GM21717 (cell line): ENCODE measurements at regions not wholly inside any gene's neighbourhood (a gene's known extent, or its start where the extent isn't known, plus 50 kb on each side); places are given as distances from the start of the nearest gene placed in this dataset.

Source experiments
- ATAC-seq: cut with Tn5 transposase; IDR thresholded peaks from one replicate; pipeline ENCODE4 v1.9.1; 2021; ENCODE audit warnings: mild to moderate bottlenecking, moderate library complexity; ENCODE audit not compliant: unreplicated experiment

GRCh38 chr5:10876006-10876744, 115.1 kb upstream of the DAP start:
- ATAC-seq: no peak

- ATAC-seq: no peak
Measured at GRCh38 chr5:10875201-10875768, 114.3 kb upstream of the DAP start.

DNA sequence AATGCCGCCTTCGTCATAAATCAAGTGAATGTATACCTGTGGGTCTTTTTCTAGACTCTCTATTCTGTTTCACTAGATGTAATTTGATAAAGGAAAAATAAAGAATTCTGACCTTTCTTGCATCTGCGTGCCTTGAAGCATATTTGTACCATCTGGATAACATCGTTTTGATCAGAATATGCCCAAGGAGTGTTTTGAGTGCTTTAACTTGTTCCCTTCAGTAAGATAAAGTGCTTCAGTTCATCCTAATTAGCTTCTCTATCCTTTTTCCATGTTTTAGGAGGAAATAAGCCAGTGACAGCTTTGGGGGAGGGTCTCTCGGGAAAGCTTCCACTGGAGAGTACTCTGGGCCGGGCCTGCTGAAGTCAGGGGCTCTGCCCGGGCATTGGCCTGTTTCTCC, 113.5 kb upstream of the DAP start:
- ATAC-seq: no peak

DNA sequence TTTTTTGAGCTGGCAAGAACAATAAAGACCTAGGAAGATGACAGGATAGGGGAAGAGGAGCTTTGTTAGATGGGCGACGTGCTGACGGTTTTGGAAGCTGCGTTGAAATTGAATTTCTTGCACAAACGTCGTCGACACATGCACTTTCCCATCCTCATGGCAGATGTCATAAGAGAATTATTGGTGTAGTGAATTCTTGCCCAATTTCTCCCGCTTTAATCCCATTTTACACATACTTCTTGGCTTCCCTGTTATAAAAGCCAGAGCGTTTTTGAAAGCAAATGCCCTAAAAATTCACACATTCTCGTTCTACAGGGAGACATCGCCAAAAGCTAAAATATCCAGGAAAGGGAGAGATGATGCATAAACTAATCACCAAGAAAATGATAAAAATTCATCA, 109.8 kb upstream of the DAP start:
- no peak for ATAC-seq

- ATAC-seq: no peak
Measured at GRCh38 chr5:10868956-10869355, 107.9 kb upstream of the DAP start.

DNA sequence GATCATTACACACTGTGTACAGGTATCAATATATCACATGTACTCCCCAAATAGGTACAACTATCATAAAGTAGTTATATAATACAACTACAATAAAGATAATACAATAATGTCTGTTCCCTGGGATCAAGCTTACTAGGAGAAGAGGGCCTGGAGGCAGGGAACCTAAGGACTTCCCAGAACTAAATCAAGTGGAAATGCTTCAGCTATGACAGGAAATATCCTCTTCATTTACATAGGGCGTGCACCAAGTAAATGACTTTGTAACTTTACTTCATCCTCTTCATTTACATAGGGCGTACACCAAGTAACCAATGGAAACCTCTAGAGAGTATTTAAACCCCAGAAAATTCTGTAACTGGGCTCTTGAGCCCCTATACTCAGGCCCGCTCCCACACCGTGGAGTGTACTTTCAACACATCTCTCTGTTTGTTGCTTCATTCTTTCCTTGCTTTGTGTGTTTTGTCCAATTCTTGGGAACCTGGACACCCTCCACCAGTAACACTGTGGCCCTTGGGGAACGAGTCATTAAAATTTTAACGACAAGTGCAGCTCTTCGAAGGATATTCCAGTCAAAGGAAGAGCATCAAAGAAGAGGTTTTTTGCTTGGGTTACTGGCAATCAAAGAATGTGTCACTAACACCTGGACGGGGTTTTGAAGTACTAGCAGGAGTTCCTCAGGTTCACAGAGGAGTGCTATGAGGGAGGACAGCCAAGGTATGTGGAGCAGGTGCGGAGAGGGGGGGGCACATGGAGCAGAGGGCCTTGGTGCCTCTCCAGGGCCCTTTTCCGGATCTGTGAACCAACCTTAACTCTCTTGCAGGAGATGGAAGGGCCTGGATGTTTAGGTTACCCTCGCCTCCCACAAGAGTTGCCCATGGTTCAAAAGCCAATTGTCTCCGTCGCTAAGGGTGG, 106.6 kb upstream of the DAP start:
- no peak for ATAC-seq

- ATAC-seq: no peak
Measured at GRCh38 chr5:10866913-10867312, 105.9 kb upstream of the DAP start.

DNA sequence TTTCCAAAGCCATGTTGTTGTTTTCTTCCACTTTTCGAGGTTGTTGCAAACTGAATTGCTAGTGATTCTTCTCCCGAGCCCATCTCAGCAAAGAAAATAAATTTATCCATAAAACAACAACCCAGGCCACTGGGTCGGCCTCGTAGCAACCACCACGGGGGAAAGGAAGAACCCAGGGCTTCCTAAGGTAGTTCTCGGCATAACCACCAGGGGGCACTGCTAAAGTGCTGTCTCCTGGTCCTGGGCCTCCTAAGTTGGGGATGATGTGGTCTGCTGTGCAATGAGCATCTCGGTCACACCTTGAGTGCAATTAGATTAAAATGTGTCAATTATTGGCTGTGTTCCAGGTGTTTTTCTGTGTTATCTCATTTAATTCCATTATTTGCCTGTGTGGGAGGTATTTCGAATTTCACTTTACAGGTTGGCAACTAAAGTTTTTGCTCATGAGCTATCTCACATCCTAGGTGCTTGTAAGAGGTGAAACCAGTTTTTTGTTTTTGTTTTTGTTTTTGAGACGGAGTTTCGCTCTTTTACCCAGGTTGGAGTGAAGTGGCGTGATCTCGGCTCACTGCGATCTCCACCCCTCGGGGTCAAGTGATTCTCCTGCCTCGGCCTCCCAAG, 102.8 kb upstream of the DAP start:
- peak; percentile 89 for ATAC-seq

DNA sequence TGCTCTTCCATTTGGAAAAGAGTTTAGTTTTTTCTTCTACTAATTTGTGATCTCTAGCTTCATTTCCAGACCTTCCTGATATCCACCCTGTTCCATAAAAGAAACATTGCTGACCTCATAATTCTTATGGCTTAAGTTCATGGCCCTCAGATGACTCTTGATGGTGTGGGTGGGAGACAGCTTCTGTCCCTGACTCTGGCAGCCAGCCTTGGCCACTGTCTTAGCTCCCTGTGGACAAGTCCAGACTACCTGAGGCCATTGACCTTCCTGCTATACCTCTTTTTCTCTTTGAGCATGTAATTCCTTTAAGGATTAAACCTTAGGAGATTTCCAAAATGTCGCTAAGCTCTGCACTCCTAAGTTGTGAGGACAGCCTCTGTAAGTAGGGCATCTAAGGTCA, 101.1 kb upstream of the DAP start:
- no peak for ATAC-seq

DNA sequence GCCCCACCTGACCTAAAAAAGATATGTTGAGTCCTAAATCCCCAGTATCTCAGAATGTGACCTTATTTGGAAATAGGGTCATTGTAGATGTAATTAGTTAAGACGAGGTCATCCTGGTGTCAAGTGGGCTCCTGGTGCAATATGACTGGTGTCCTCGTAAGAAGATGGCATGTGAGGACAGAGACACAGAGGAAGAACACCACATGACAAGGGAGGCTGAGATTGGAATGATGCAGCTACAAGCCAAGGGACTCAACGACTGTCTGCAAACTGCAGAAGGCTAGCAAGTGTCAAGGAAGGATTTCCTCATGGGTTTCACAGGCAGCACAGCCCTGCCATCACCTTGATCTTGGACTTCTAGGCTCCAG, 100.4 kb upstream of the DAP start:
- ATAC-seq: no peak

GRCh38 chr5:10860645-10861422, 99.8 kb upstream of the DAP start:
- ATAC-seq: no peak

DNA sequence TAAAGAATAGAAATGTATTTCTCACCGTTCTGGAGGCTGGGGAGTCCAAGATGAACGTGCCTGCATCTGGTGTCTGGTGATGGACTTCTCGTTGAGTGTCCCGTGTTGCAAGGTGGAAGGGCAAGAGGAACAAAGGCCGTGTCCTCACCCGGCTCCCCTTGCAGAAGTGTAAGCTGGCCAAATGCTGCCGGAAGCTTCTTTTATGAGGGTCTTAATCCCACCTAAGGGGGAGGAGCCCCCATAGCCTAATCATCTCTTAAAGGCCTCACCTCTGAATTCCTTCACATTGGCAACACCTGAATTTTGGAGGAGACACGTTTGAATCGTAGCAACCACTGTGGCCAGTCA, 99.1 kb upstream of the DAP start:
- no peak for ATAC-seq

- ATAC-seq: no peak
Measured at GRCh38 chr5:10859393-10860195, 98.6 kb upstream of the DAP start.

GRCh38 chr5:10858945-10859344, 97.9 kb upstream of the DAP start:
- ATAC-seq: no peak

DNA sequence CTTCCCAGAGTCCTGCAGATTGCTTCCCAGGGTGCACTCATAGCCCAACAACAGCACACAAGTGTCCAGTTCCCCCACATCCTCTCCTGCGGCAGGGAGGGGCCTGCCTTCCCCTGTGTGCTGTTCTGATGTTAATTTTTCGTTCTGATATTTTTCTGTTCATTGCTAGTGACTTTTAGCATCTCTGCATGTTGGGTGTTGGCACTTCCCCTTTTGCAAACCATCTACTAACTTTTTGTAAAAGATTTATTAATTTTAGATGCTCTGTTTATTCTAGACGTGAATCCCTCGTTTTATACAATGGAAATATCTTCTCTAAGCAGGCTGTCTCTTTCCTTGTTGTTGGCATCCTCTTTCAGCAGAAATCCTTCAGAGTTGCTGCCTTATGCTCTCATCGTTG, 97.3 kb upstream of the DAP start:
- no peak for ATAC-seq

GRCh38 chr5:10857338-10857733, 96.3 kb upstream of the DAP start:
- ATAC-seq: no peak

DNA sequence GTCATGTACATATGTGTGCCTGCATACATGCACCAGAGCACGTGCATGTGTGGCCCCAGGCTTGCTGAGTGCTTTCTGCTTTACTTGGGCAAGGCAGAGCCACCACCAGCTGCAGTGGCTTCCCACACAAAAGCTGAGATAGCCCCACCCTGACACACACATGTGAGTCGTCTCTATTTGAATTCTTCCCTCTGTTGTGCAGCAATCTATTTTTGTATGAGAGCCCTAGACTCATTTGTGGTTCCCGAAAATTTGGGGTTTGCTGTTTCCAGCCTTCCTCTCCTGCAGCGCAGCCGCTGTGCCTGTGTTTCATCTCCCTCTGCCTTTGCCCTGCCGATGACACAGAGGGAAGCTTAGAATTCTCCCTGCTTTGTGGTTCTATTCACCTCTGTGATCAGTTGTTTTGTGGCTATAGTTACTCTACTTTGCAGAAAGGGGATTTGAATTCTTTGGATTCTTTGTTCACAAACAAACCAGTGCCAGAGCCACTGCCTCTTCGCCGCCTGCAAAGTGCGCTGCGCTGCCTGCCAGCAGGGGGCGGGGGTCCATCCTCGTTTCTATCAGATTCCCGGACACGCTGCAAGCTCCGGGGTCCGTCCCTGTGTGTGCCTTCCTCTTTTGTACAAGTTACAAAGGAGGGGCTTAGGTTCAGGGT, 95.8 kb upstream of the DAP start:
- ATAC-seq: no peak

GRCh38 chr5:10856071-10856470, 95.0 kb upstream of the DAP start:
- no peak for ATAC-seq

- no peak for ATAC-seq
Measured at GRCh38 chr5:10854506-10855277, 93.7 kb upstream of the DAP start.
